ENCODE measurements at regions not wholly inside any gene's neighbourhood (a gene's known extent, or its start where the extent isn't known, plus 50 kb on each side); places are given as distances from the start of the nearest gene placed in this dataset.

DNA sequence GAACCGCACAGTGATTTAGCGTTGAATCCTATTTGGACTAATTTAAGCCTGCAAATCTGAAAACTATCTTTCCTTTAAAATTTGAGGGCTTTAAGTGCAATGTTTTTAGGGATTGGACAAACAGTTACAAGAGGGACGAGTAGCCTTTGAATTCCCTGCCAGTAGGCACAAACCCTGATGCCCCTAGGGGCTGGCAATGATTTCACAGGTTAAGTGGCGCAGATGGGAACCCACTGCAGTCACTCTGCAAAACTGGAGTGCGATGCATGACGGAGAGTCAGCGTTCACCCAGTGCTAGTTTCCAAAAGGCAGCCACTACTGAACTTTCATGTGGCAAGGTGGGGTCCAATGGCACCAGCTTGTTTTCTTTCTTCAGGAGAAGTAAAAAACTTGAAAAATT lies 99.4 kb upstream of the FRMD6 start:
- DNase-seq: peak in 1 of 2 experiments; percentile 28

DNA sequence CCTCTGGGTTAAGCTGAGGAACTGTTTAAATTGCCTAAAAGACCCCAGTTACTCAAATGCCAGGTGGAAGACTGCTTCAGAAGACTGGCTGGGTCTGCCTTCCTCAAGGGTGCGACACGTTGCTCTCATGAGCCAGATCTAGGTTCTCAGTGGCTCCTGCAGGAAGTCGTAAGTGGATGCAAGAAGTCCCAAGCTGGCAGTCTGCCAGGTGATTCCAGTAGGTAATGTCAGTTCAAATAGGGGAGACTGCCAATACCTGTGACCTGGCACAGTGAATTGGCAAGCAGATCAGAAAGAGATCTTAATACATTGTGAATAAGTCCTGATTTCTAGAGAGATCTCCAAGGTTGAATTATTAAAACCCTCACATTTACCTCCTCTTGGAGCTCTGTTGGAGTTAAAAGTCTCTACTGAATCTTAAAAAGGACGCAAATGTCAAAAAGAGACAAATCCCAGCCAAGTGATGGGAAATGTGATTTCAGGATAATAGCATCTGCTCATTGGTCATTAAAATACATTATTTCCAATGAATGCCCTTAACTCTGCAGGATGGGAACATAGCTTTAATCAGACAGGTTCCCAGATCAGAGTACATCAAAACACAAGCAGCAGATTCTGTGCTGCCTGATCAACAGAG lies 98.8 kb upstream of the FRMD6 start:
- peak in 1 of 2 experiments; percentile 19 for DNase-seq

DNA sequence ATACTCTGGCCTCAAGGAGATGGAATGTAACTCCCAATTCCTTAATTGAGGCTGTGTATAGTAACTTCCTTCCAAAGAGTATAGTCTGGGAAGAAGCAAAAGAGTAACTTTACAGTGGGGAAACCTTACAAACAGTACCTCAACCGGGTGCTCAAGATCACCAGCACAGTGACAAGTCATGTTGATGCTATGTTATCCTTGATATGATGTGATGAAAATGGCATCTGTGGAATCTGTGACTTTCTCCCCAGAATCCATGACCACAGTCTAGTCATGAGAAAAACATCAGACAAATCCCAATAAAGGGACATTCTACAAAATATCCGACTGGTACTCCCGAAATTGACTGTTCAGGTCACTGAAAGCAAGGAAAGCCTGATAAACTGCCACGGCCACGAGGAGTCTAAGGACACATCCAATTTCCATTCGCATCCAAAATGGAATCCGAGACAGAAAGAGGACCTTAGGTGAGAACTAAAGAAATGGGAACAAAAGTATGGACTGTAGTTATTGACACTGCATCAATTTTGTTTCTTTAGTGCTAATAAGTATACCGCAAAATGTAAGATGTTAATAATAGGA lies 97.3 kb upstream of the FRMD6 start:
- DNase-seq: peak; percentile 80 to 91

DNA sequence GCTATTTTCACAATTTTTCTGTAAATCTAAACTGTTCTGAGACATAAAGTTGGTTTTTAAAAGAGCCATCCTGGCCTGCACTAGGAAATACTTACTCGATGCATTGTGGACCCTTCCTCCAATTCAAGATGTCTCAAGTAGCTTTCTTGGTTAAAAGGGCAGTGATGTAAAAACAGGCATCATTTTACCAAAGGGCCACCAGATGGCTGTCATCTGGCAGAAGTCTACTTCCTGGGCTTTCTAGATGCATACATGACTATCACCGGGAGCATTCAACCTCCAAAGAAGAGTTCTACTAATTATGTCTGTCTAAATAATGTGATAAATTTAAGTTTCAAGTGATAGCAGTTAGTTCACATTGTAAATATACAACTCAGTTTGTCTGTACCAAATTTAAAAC lies 96.8 kb upstream of the FRMD6 start:
- DNase-seq: peak; percentile 39 to 42

DNA sequence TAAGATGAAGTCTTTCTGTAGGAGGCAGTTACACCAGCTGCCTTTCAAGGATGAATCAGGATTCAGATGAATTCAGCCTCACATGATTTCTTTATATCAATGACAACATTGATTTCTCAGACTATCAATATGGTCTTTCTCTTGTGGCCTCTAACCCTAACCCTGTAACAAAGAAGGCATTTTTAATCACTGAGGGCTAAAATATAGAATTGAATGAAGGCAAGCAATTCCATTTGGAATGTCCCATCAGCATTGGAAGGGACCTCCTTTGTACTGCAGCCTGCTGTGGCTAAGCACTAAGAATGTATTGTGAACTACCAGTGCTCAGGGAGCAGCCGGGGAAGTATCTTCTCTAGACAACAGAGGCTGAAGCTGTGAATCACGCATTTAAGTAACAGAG lies 90.6 kb upstream of the FRMD6 start:
- DNase-seq: no peak

DNA sequence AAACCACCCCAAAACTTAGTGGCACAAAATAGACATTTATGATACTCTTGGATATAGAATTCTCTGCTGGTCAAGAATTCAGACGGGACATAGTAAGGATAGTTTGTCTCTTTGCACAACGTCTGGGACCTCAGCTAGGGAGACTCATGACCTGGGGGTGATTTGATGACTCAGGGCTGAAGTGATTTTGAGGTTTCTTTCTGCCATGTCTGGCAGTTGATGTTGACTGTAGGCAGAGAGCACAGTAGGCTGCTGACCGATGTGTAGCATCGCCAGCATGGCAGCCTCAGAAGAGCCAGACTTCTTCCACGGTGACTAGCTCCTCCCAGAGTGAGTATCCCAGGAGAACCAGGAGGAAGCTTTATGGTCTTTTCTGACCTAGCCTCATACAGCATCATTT lies 88.9 kb upstream of the FRMD6 start:
- no peak for DNase-seq

DNA sequence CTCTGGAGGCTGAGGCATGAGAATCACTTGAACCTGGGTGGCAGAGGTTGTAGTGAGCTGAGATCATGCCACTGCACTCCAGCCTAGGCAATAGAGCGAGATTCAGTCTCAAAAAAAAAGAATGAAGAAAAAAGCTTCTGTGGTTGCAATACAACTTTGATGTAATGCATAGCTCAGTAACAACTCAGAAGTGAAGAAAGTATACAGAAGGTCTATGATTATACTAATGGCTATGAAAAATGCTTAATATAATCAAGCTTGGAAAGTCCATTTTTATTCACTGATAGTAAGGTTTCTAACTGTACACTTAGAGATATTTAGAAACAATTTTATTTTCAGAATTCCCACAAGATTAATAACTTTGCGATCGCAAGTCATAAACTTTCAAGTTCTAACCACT lies 88.2 kb upstream of the FRMD6 start:
- no peak for DNase-seq

DNA sequence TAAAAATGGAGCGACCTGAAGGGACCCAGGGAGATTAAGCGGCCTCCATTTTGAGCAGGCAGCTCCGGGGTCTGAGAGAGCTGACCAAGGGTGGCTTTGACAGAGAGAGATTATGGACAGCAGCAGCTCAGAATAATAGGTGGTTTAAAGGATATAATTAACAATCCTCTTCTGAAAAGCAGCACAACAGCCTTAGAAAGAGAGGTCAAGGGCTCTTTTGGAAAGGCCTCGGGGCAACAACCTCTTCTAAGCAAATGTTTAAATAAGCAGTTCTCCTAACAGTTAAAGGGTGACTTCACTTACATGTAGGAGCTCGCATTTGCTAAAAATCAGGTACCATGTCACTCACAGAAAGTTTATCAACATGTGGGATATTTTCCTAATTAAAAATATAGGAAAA lies 87.2 kb upstream of the FRMD6 start:
- DNase-seq: no peak

DNA sequence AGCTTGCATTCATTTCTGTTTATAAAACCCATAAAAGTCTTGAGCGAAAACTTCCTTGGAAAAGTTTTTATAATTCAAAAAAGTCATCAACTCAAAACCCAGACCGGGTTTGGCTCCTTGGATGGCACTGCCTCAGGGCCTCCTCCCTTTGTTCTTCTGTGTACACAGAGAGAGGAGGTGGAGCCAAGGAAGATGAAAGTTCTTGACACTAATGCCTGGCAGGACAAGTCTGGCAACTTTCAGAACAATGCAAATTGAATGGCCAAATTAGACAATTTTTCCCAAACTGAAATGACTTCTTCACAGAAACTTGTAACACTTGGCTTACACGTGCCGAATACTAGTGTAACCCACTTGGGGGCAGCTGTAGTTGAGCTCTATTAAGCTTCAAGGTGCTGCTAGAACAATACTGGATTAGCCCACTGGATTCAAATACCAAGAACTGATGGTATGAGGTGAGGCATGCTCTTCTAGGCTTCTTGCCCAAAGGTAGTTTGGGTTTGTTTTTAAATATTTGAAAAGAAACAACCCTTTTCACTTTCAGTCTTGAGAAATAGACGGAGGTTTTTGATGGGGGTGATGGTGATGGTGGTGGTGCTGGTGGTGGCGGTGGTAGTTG lies 86.6 kb upstream of the FRMD6 start:
- no peak for DNase-seq

DNA sequence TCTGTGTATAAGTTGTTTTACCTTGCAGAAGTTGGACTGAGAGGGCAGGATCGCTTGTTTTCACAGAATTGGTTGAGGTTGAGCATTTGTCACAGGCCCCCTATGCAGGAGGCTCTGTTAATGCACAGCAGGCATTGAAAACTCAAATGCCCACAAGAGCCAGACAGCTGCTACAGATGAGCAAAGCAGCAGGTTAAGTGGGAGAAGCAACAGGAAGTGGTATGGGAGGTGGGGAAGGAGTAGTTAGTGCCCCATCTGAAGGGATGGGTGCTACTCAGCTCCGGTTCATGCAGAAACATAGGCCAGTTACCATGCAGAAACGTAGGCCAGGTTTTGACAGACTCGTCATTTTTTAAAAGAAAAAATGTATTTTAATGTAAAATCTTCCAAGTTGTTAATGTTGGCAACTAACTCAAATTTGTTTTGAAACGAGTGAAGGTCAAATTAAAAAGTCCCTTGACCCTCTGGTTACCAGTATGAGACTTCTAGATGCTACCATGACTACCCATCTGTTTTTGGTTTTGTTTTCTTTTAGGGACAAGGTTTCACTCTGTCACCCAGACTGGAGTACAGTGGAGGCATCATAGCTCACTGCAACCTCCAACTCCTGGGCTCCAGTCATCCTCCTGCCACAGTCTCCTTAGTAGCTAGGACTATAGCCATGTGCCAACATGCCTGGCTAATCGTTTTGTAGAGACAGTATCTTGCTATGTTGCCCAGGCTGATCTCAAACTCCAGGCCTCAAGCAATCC lies 84.7 kb upstream of the FRMD6 start:
- DNase-seq: no peak

DNA sequence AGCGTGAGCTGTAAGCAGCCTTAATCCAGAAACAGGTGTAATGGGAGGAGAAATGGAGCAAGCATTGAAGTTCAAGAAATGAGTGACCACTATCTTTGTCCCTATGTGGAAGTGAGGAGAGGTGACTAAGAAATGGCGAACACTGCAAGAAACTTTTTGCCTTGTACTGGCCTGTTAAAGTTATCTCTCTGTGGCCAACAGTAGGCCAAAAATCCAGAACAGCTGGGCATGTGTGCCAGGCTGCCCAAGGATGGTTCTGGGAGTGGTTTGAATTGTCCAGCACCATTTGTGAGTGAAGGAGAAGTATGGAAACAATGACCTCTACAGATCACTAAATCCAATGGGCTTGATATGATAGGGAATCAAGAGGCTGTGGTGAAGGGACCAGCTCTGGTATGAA lies 83.3 kb upstream of the FRMD6 start:
- no peak for DNase-seq

DNA sequence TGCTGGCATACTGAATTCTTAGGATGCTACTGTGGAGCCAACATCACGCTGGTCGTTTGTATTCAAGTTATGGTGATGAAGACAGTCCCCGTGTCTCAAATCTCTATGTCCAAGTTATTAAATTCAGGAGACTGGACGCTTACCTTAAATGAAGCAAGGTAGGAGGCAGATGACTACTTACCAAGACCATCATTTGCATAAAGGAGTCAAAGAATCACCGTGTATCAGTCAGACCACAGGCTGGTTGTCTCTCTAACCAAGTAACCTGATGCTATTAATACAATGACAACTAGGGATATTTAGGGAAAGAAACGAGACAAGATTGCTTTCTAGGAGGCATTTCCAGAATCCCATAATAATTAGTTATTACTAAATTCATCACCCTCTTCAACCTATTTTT lies 78.1 kb upstream of the FRMD6 start:
- no peak for DNase-seq

DNA sequence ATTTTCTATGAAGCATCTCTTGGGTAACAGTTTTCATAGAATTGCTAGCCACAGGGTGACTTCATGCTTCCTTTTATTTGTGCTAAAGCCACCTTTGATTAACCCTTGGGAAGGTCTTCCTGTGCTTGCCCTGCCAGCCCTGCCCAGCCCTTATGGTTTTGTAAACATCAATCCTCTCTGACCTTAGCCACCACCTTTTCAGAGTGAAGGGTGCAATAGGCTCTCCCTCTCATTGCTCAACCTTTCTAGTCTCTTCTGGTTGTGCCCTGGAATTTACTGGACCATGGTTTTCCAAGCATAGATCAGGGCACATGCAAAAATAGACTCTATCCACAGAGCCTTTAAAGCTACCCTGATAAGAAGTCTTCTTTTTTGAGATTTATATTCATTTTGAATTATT lies 77.7 kb upstream of the FRMD6 start:
- no peak for DNase-seq

DNA sequence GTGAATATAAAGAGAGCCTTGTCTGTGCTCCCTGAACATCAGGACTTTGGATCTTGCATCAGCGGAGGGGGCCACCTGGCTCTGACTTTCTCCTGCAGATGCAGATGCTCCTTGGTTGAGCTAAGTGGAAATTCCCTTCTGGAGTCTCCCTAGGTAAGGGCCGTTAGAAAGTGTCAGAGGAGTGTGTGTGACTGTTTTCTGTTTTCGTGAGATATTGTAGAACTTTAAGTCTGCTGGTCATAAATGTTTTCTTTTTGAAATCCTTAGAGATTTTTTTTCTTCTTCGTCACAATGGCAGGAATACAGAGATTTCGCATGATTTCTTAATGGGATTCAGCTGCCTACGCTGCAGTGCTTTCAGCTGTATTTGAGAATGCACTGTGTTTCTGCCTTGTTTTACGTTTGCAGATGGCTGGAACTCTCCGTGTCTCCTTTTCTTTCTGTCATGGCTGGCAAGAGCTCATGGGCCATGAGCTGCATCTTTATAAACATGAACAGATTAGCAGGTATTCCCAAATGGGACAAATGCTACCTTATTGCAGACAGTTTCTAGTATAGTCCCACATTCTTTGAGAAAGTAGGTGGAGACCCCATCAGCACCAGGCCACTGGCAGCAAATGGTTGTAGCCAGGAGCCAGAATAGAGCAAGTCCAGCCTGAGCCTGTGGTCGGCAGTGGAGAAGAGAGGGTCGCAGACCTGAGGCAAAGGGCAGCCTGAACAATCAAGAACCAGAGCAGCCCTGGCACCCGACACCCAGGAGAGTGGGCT lies 76.2 kb upstream of the FRMD6 start:
- no peak for DNase-seq

DNA sequence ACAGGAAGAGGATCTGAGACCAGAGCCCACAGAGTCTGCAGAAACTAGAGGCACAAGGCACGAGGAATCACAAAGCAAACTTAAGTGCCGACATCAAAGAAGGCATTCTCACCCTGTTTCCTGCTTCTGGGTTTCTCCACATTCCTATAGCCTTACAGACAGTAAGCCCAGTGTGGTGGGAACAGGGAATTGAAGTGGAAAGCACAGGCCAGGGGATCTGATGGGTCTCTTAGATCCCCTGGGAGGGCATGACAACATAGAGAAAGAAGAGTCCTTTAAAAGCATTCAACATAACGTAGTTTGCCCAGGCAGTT lies 75.6 kb upstream of the FRMD6 start:
- no peak for DNase-seq

DNA sequence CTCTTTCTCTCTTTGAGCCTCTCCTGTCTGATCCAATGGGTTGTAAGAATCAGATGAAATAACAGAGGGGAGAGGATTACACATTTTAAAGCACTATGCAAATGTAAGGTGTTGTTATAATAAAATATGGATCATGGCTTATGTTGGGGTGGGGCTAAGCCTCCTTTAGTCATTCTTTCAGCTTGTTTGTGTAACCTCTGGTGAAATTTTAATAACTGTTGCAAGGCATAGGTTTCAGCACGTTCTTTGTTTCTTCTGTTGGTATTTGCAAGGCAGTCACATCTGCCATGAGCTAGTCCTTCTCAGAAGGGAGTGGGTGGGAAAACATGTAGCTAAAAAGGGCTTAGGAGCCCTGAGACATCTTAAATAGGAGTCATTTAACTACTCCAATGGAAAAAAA lies 74.8 kb upstream of the FRMD6 start:
- no peak for DNase-seq

DNA sequence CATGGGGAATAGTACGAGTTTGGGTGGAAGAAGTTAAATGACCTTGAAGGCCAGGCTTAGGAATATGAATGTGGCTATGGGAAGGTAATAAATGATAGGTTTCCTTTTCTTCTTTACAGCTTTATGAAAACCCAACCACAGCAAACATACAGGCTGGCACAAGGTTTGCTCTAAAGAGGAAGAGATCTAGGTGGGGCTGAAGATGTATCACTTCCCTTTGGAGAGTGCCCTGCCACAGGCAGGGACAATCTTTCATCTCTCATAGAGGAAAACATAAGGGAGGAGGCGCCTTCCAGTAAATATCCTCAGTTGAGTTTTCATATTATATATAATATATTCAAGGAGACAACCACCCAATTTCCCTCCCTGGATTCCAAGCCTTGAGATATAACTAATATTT lies 72.9 kb upstream of the FRMD6 start:
- DNase-seq: no peak

DNA sequence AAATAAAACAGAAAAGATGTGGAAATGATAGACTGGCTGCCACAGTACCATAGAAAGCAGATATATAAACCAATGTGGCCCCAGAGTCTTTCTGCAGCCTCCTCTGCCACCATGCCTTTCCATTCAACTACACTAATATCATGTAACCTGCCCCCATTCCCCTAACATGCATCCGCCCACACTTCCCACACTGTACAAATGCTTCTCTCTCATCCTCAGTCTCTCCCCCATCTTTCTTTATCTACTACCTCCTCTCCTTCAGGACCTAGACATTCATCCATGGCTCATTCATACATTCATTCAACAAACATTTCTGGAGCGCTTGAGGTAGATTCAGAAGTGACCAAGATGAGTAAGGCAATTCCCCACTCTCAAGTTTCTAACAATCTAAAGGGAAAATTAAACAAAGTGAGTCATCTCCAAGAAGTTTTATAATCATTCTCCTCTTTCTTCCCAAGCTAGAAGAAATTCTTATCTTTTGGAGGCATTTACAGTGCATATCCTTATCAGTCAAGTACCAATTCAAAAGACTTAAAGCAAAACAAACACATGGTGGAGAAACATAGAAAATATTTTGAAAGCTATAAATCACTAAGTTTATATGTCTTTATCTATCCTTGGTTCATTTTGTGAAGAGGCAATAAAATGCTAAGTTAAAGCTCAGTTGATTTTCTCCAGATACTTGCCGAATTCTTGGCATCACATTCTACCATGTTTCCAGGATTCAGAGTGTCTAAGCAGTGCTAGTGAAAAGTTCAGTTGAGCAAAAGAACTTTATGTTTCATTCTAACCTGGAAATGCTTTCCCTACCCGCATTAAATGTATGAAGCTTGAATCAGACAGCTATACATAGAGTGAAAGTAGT lies 70.5 kb upstream of the FRMD6 start:
- DNase-seq: peak in 1 of 2 experiments; percentile 23

DNA sequence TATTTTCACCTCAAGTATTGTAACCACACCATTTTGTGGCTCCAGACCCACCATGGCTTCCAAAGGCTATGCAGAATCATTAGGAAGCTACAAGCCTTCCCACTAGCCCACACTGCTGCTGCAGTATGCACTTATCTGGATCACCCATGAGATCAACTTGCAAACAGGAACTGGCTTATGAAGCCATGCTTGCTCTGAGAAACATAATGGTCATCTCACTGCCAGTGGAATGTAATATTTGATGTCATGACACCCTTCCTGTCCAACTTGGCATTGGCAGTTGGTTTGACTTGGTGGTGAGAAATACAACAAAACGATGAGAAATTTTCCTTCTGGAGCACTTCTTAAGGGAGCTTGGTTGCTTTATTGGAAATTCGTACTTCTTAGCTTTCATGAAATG lies 69.3 kb upstream of the FRMD6 start:
- DNase-seq: no peak

DNA sequence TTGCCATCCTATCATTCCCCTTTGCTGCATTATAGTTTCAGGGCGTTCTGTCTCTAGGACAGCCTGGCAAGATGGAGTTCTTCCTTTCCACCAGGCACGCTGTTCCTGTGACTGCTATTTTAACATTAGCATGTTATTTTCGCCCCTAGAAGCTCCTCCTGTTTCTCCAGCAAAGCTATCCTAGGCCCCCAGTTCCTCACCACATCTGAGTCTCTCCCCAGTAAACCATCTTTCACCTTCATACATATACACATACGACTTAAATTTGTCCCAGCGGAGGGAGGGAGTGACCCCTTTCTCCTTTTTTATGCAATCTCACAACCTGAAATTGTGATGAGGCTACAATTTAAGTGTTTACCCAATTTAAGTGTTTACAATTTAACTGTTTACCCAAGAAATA lies 66.7 kb upstream of the FRMD6 start:
- DNase-seq: no peak

DNA sequence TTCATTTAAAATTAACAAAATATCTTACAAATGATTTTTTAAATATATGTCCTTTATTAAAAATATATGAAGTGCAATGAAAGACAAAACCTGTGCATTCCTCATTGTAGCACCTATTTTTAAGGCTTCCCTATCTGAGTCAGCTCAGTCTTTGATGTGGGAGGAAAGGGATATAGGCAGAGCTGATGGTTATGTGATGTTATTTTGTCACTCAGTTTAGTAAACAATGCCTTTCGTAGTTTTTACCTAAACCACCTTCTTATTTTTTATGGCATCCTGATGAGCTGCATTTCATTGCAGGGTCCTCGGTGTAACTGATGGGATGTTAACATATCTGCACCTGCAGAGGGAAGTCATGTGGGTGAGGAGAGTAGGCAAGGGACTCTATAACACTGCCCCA lies 58.9 kb upstream of the FRMD6 start:
- no peak for DNase-seq

DNA sequence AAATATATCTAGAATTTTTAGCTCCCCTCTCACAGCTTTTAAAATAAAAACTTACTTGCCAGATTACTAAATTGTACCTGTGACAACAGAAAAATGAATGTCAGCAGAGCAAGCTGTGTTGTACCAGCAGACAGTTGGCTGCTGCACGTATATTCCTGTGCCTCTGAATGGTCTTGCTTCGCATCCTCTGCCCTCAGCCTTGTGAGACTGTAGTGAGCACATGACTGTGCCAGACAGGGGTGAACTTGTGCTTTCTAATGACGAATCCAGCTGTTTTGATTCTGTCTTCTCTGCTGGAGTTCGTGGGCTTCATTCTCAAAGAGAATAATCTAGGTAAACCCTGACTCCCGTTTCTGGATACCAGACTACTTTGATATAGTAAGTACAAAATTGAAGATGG lies 58.3 kb upstream of the FRMD6 start:
- no peak for DNase-seq
